ENCODE measurements at regions not wholly inside any gene's neighbourhood (a gene's known extent, or its start where the extent isn't known, plus 50 kb on each side); places are given as distances from the start of the nearest gene placed in this dataset.

- no peak for TF ChIP-seq CTCF (IDR thresholded peaks at IDR 0.05; ENCODE audit: partially characterized antibody, unreplicated experiment)
- H3K4me3 Mint-ChIP-seq (ENCODE audit: unreplicated experiment): no peak overlapping the region
- no peaks in the 10 kb centered on the region for H3K27me3 Mint-ChIP-seq (ENCODE audit: unreplicated experiment)
- no peaks in the 10 kb centered on the region for H3K4me1 Mint-ChIP-seq (ENCODE audit: low read depth, unreplicated experiment)
- peaks cover 5% of the 10 kb centered on the region for H3K36me3 Mint-ChIP-seq (ENCODE audit: unreplicated experiment)
- H3K27ac Mint-ChIP-seq (ENCODE audit: unreplicated experiment): no peak overlapping the region
- no peak for DNase-seq
- H3K9me3 Mint-ChIP-seq (ENCODE audit: unreplicated experiment): no peaks in the 10 kb centered on the region
Observed at GRCh38 chr12:5292651-5293050, 139.3 kb upstream of the NTF3 start.

- H3K27me3 Mint-ChIP-seq (ENCODE audit: unreplicated experiment): no peaks in the 10 kb centered on the region
- no peak for DNase-seq
- no peaks in the 10 kb centered on the region for H3K9me3 Mint-ChIP-seq (ENCODE audit: unreplicated experiment)
- no peak overlapping the region for H3K27ac Mint-ChIP-seq (ENCODE audit: unreplicated experiment)
- no peak for TF ChIP-seq CTCF (IDR thresholded peaks at IDR 0.05; ENCODE audit: partially characterized antibody, unreplicated experiment)
- no peak overlapping the region for H3K4me3 Mint-ChIP-seq (ENCODE audit: unreplicated experiment)
- peaks cover 5% of the 10 kb centered on the region for H3K36me3 Mint-ChIP-seq (ENCODE audit: unreplicated experiment)
- no peaks in the 10 kb centered on the region for H3K4me1 Mint-ChIP-seq (ENCODE audit: low read depth, unreplicated experiment)
Observed at GRCh38 chr12:5293773-5294172, 138.1 kb upstream of the NTF3 start.

GRCh38 chr12:5294274-5295070, 137.4 kb upstream of the NTF3 start:
- H3K4me3 Mint-ChIP-seq (ENCODE audit: unreplicated experiment): no peak overlapping the region
- DNase-seq: no peak
- H3K36me3 Mint-ChIP-seq (ENCODE audit: unreplicated experiment): peaks cover 5% of the 10 kb centered on the region
- H3K27me3 Mint-ChIP-seq (ENCODE audit: unreplicated experiment): no peaks in the 10 kb centered on the region
- H3K27ac Mint-ChIP-seq (ENCODE audit: unreplicated experiment): no peak overlapping the region
- no peaks in the 10 kb centered on the region for H3K9me3 Mint-ChIP-seq (ENCODE audit: unreplicated experiment)
- no peaks in the 10 kb centered on the region for H3K4me1 Mint-ChIP-seq (ENCODE audit: low read depth, unreplicated experiment)
- no peak for TF ChIP-seq CTCF (IDR thresholded peaks at IDR 0.05; ENCODE audit: partially characterized antibody, unreplicated experiment)

GRCh38 chr12:5295151-5295550, 136.8 kb upstream of the NTF3 start:
- no peaks in the 10 kb centered on the region for H3K4me1 Mint-ChIP-seq (ENCODE audit: low read depth, unreplicated experiment)
- TF ChIP-seq CTCF (IDR thresholded peaks at IDR 0.05; ENCODE audit: partially characterized antibody, unreplicated experiment): no peak
- no peaks in the 10 kb centered on the region for H3K27me3 Mint-ChIP-seq (ENCODE audit: unreplicated experiment)
- H3K27ac Mint-ChIP-seq (ENCODE audit: unreplicated experiment): no peak overlapping the region
- H3K36me3 Mint-ChIP-seq (ENCODE audit: unreplicated experiment): peaks cover 5% of the 10 kb centered on the region
- no peaks in the 10 kb centered on the region for H3K9me3 Mint-ChIP-seq (ENCODE audit: unreplicated experiment)
- no peak for DNase-seq
- H3K4me3 Mint-ChIP-seq (ENCODE audit: unreplicated experiment): no peak overlapping the region

GRCh38 chr12:5295996-5296395, 135.9 kb upstream of the NTF3 start:
- Mint-ChIP-seq H3K27me3 (ENCODE audit: unreplicated experiment) (no peaks in the 10 kb centered on the region), H3K4me1 (ENCODE audit: low read depth, unreplicated experiment) (no peaks in the 10 kb centered on the region), H3K36me3 (ENCODE audit: unreplicated experiment) (peaks cover 5% of the 10 kb centered on the region), H3K9me3 (ENCODE audit: unreplicated experiment) (no peaks in the 10 kb centered on the region), H3K27ac (ENCODE audit: unreplicated experiment) (no peak overlapping the region), H3K4me3 (ENCODE audit: unreplicated experiment) (no peak overlapping the region)
- no peak for DNase-seq
- TF ChIP-seq CTCF (IDR thresholded peaks at IDR 0.05; ENCODE audit: partially characterized antibody, unreplicated experiment): no peak

Data from glutamatergic neuron (in vitro differentiated cells).